IMR-90 (cell line): ENCODE measurements at regions not wholly inside any gene's neighbourhood (a gene's known extent, or its start where the extent isn't known, plus 50 kb on each side); places are given as distances from the start of the nearest gene placed in this dataset.

Experiments used
- ATAC-seq: fragments of 200-7000 bp; cut with Tn5 transposase; 2 replicates; pipeline ENCODE4 v1.9.1; 2020; ENCODE audit warnings: low read depth, mild to moderate bottlenecking, moderate library complexity
- BruUV-seq: library from RNA; stranded (reverse); fragments of 400-500 nt; replicated peaks from 2 replicates; lab custom pipeline; 2021; lab: Mats Ljungman, UMichigan
- CTCF ChIA-PET: fragments of 300-600 bp; formaldehyde crosslinking; extraction: SDS; loops from one replicate; lab custom pipeline; 2021; ENCODE audit warnings: antibody characterized with exemption; lab: Yijun Ruan, JAX
- POLR2A ChIA-PET: fragments of 300-600 bp; sonication (Branson Sonifier 250); formaldehyde crosslinking; loops from one replicate; lab custom pipeline; 2022; ENCODE audit warnings: antibody characterized with exemption; ENCODE audit not compliant: unreplicated experiment; lab: Charles Lee
- DNase-seq: peaks from one replicate; pipeline ENCODE4 v3.0.0; 2013
- H2AFZ ChIP-seq: replicated peaks from 2 replicates; pipeline ENCODE3; 2013; ENCODE audit warnings: low read length, mild to moderate bottlenecking; ENCODE audit not compliant: poor library complexity
- H2AK5ac ChIP-seq: 2 replicates; pipeline ENCODE4 v1.6.1; 2013; ENCODE audit warnings: low read depth, low read length, inconsistent platforms
- H2AK9ac ChIP-seq: replicated peaks from 2 replicates; pipeline ENCODE3; 2013; ENCODE audit warnings: mild to moderate bottlenecking, low read depth, low read length, moderate library complexity; ENCODE audit not compliant: poor library complexity
- H2BK120ac ChIP-seq: 2 replicates; pipeline ENCODE4 v1.6.1; 2013; ENCODE audit warnings: low read depth, low read length, inconsistent platforms
- H2BK15ac ChIP-seq: 3 replicates; pipeline ENCODE4 v1.6.1; 2013; ENCODE audit warnings: low read depth, low read length, inconsistent platforms
- H2BK20ac ChIP-seq: 2 replicates; pipeline ENCODE4 v1.6.1; 2013; ENCODE audit warnings: low read depth, mild to moderate bottlenecking, inconsistent platforms, low read length, moderate library complexity
- H2BK5ac ChIP-seq: 2 replicates; pipeline ENCODE4 v1.6.1; 2013; ENCODE audit warnings: mild to moderate bottlenecking, low read depth, low read length, inconsistent platforms; ENCODE audit not compliant: poor library complexity, severe bottlenecking
- H3K14ac ChIP-seq: replicated peaks from 2 replicates; pipeline ENCODE4 v1.6.1; 2013; ENCODE audit warnings: low read depth, low read length, inconsistent platforms
- H3K18ac ChIP-seq: 2 replicates; pipeline ENCODE4 v1.6.1; 2013; ENCODE audit warnings: low read depth, low read length, control low read depth
- H3K23ac ChIP-seq: 2 replicates; pipeline ENCODE4 v1.6.1; 2013; ENCODE audit warnings: low read depth, low read length, inconsistent platforms
- H3K27ac ChIP-seq: 2 replicates; pipeline ENCODE4 v1.5.1; 2013; ENCODE audit warnings: mild to moderate bottlenecking, control low read depth, low read length; ENCODE audit not compliant: insufficient read depth
- H3K27me3 ChIP-seq: 2 replicates; pipeline ENCODE4 v1.6.1; 2013; ENCODE audit warnings: low read length; ENCODE audit not compliant: control insufficient read depth, insufficient read depth
- H3K36me3 ChIP-seq: 2 replicates; pipeline ENCODE4 v1.6.1; 2013; ENCODE audit warnings: low read length, mixed read lengths; ENCODE audit not compliant: control insufficient read depth, insufficient read depth
- H3K4ac ChIP-seq: 2 replicates; pipeline ENCODE4 v1.6.1; 2013; ENCODE audit warnings: low read depth, low read length, inconsistent platforms
- H3K4me1 ChIP-seq: 2 replicates; pipeline ENCODE4 v1.6.1; 2013; ENCODE audit warnings: low read length, mixed read lengths; ENCODE audit not compliant: control insufficient read depth, insufficient read depth
- H3K4me2 ChIP-seq: 2 replicates; pipeline ENCODE4 v1.6.1; 2013; ENCODE audit warnings: low read depth, mild to moderate bottlenecking, control low read depth, low read length, moderate library complexity
- H3K4me3 ChIP-seq: 2 replicates; pipeline ENCODE4 v1.5.1; 2013; ENCODE audit warnings: low read depth, mild to moderate bottlenecking, control low read depth, low read length, moderate library complexity; ENCODE audit not compliant: insufficient read depth
- H3K56ac ChIP-seq: 2 replicates; pipeline ENCODE4 v1.6.1; 2013; ENCODE audit warnings: low read length, inconsistent platforms; ENCODE audit not compliant: insufficient read depth; ENCODE audit errors: extremely low read depth
- H3K79me1 ChIP-seq, 2 experiments: 2 replicates each; pipeline ENCODE4 v1.6.1; 2013; ENCODE audit warnings: low read length in 2 of 2, inconsistent platforms in 1 of 2, low read depth in 1 of 2
- H3K9ac ChIP-seq: 2 replicates; pipeline ENCODE4 v1.6.1; 2013; ENCODE audit warnings: low read depth, low read length, control low read depth
- H3K9me1 ChIP-seq: 2 replicates; pipeline ENCODE4 v1.6.1; 2013; ENCODE audit warnings: low read length, inconsistent platforms; ENCODE audit not compliant: insufficient read depth
- H3K9me3 ChIP-seq: 2 replicates; pipeline ENCODE4 v1.6.1; 2013; ENCODE audit warnings: low read length; ENCODE audit not compliant: control insufficient read depth, insufficient read depth
- H4K20me1 ChIP-seq: 2 replicates; pipeline ENCODE4 v1.6.1; 2013; ENCODE audit warnings: low read length, inconsistent platforms; ENCODE audit not compliant: insufficient read depth
- H4K5ac ChIP-seq: 2 replicates; pipeline ENCODE4 v1.6.1; 2013; ENCODE audit warnings: mild to moderate bottlenecking, low read depth, low read length, control low read depth
- H4K8ac ChIP-seq, 2 experiments: 2 replicates each; pipeline ENCODE4 v1.6.1; 2013; ENCODE audit warnings: low read depth in 2 of 2, low read length in 2 of 2, control low read depth in 1 of 2, inconsistent platforms in 1 of 2
- H4K91ac ChIP-seq: 2 replicates; pipeline ENCODE4 v1.6.1; 2013; ENCODE audit warnings: low read depth, low read length, inconsistent platforms; ENCODE audit not compliant: insufficient read depth
- WGBS, 2 experiments: methylation state at CpG; one replicate each; pipeline versions ENCODE4 v1.1.5 to v1.1.7; 2013; ENCODE audit warnings: missing lambda C conversion rate in 2 of 2; ENCODE audit not compliant: insufficient read length in 1 of 2; ENCODE audit errors: extremely low coverage in 2 of 2; 5-methylcytosine and 5-hydroxymethylcytosine counted together
- dilution Hi-C: fragments of 300-500 bp; cut with HindIII; formaldehyde crosslinking; loops from one replicate; pipeline ENCODE4 v1.14.3; 2018; ENCODE audit warnings: low sequenced_read_pairs; ENCODE audit not compliant: unreplicated experiment
- in situ Hi-C: fragments of 300-500 bp; cut with MboI; formaldehyde crosslinking; loops from 3 replicates; pipeline ENCODE4 v1.14.3; 2019; ENCODE audit warnings: low sequenced_read_pairs, inconsistent platforms, mixed read lengths
- intact Hi-C: fragments of 100-400 bp; cut with micrococcal nuclease; formaldehyde crosslinking; loops from 2 replicates; pipeline ENCODE4 v1.10.0; 2022
- TF ChIP-seq, protein P1 (sequence below): fragments of 150-350 bp; IDR thresholded peaks from 2 replicates; pipeline ENCODE4 v1.6.1; 2017; ENCODE audit warnings: mild to moderate bottlenecking, antibody characterized with exemption, low read length, low read depth

DNA sequence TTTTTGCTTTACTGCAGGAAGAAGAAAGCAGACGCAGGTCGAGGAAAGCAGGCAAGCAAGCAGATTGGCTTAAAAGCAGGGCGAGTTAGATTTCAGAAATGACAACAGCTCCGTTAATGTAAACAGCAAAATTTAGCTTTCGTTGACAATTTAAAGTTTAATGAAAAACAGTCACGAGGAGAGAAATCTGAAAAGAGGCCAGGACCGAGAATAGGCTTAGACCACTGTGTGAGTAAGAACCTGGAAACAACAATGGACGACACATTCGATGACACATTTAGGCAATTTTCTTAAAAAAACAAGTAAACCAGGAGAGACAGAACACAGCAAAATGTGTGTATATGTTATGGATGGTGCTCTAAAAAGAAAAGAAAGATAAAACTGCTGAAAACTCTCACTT lies 155.3 kb downstream of the ISOC1 start:
- Histone ChIP-seq H3K4me1 (no peaks in the 10 kb centered on the region), H4K20me1 (no peaks in the 10 kb centered on the region), H2AK9ac (no peak overlapping the region), H3K9ac (no peak overlapping the region), H2BK5ac (no peak overlapping the region), H3K18ac (no peak overlapping the region), H3K9me3 (peaks cover 2% of the 10 kb centered on the region), H2BK20ac (no peak overlapping the region), H4K8ac (no peak overlapping the region), H3K27ac (no peak overlapping the region), H4K5ac (no peak overlapping the region), H3K14ac (no peak overlapping the region), H2AK5ac (no peak overlapping the region), H3K4me3 (no peak overlapping the region), H2BK15ac (no peak overlapping the region), H2BK120ac (no peak overlapping the region), H3K4me2 (no peak overlapping the region), H3K27me3 (no peaks in the 10 kb centered on the region), H3K79me1 (no peaks in the 10 kb centered on the region), H3K4ac (no peak overlapping the region), H2AFZ (no peak overlapping the region), H3K23ac (no peak overlapping the region), H3K9me1 (no peaks in the 10 kb centered on the region), H3K36me3 (no peaks in the 10 kb centered on the region), H4K91ac (no peak overlapping the region), H3K56ac (no peak overlapping the region)
- ChIA-PET CTCF (no interaction called here), POLR2A (no interaction called here)
- 4% methylated on average over 4 of the region's 9 CpGs; no CpG with 5 or more reads in 1 of the 2 experiments for WGBS, 2 experiments
- ATAC-seq: no peak
- TF ChIP-seq, protein P1, sequence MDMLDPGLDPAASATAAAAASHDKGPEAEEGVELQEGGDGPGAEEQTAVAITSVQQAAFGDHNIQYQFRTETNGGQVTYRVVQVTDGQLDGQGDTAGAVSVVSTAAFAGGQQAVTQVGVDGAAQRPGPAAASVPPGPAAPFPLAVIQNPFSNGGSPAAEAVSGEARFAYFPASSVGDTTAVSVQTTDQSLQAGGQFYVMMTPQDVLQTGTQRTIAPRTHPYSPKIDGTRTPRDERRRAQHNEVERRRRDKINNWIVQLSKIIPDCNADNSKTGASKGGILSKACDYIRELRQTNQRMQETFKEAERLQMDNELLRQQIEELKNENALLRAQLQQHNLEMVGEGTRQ: no peak
- in situ Hi-C loops: no loop called here
- BruUV-seq: no TSS peak
- no peak for DNase-seq
- intact Hi-C loops: no loop called here
- dilution Hi-C loops: no loop called here
